ENCODE measurements at regions not wholly inside any gene's neighbourhood (a gene's known extent, or its start where the extent isn't known, plus 50 kb on each side); places are given as distances from the start of the nearest gene placed in this dataset.

DNA sequence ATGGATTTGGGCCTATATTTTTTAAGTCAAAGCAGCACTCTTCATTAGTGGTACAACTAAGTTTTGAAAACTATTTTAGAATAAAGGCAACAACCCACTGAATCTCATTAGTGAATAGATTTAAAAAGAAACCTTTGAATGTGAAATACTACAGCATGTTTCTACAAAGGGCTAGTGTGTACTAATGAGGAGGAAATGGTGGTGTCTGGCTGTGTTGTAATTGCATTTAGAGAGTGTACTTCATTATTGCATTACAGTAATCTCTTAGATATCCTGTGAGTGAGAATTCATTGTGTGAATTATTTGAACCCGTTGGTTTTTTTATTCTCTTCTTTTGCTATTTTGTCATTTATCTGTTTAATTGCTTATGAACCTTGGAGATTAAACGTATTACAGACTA, 575.4 kb upstream of the FAM98A start:
- WGBS (ENCODE audit: insufficient coverage) = no CpG with 5 or more reads among the region's 2 CpGs
- DNase-seq = no peak
- no peak overlapping the region for H3K9ac ChIP-seq (ENCODE audit: insufficient read depth, low read length, poor library complexity, severe bottlenecking)
- no peak overlapping the region for H3K27ac ChIP-seq (ENCODE audit: low read depth in 1 of 2, low read length in 2 of 2)
- no peaks in the 10 kb centered on the region for H3K4me1 Mint-ChIP-seq
- H3K9me3 Mint-ChIP-seq = peaks cover 1 to 18% (median 7%) of the 10 kb centered on the region in 7 donors
- H3K4me3 ChIP-seq (replicated peaks in 1 of 3; ENCODE audit: low read depth in 2 of 3, low read length in 3 of 3) = no peak overlapping the region
- no peaks in the 10 kb centered on the region for H4K20me1 ChIP-seq (ENCODE audit: insufficient read depth, low read length)
- no peaks in the 10 kb centered on the region for H3K79me2 ChIP-seq (ENCODE audit: insufficient read depth, low read length)
- no peak overlapping the region for H2AFZ ChIP-seq (ENCODE audit: insufficient read depth, low read depth, low read length, poor library complexity, severe bottlenecking)
- H3K27me3 Mint-ChIP-seq (ENCODE audit: low read depth in 3 of 3) = peaks cover 0 to 1% (median 0%) of the 10 kb centered on the region in 3 donors
- intact Hi-C loops (cut with micrococcal nuclease) = no loop called here
- H3K4me2 ChIP-seq (replicated peaks; ENCODE audit: extremely low read depth, low read length, poor library complexity, severe bottlenecking) = no peak overlapping the region
- TF ChIP-seq, protein P1, sequence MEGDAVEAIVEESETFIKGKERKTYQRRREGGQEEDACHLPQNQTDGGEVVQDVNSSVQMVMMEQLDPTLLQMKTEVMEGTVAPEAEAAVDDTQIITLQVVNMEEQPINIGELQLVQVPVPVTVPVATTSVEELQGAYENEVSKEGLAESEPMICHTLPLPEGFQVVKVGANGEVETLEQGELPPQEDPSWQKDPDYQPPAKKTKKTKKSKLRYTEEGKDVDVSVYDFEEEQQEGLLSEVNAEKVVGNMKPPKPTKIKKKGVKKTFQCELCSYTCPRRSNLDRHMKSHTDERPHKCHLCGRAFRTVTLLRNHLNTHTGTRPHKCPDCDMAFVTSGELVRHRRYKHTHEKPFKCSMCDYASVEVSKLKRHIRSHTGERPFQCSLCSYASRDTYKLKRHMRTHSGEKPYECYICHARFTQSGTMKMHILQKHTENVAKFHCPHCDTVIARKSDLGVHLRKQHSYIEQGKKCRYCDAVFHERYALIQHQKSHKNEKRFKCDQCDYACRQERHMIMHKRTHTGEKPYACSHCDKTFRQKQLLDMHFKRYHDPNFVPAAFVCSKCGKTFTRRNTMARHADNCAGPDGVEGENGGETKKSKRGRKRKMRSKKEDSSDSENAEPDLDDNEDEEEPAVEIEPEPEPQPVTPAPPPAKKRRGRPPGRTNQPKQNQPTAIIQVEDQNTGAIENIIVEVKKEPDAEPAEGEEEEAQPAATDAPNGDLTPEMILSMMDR (IDR thresholded peaks at IDR 0.05) = no peak
- H3K27me3 ChIP-seq (ENCODE audit: control insufficient read depth in 2 of 2, insufficient read depth in 2 of 2, low read length in 2 of 2) = no peaks in the 10 kb centered on the region
- no peaks in the 10 kb centered on the region for H3K36me3 Mint-ChIP-seq
- H3K36me3 ChIP-seq (replicated peaks in 1 of 2; ENCODE audit: control insufficient read depth in 1 of 2, insufficient read depth in 2 of 2, low read length in 2 of 2) = no peaks in the 10 kb centered on the region
- no peak overlapping the region for H3K4me3 Mint-ChIP-seq
- H3K4me1 ChIP-seq (ENCODE audit: control insufficient read depth in 1 of 2, insufficient read depth in 2 of 2, low read length in 2 of 2) = no peaks in the 10 kb centered on the region
- H3K9me3 ChIP-seq (replicated peaks in 1 of 2; ENCODE audit: control insufficient read depth in 1 of 2, insufficient read depth in 1 of 2, low read length in 2 of 2) = peaks cover 5 to 12% of the 10 kb centered on the region in 2 donors
- no peak overlapping the region for H3K27ac Mint-ChIP-seq

DNA sequence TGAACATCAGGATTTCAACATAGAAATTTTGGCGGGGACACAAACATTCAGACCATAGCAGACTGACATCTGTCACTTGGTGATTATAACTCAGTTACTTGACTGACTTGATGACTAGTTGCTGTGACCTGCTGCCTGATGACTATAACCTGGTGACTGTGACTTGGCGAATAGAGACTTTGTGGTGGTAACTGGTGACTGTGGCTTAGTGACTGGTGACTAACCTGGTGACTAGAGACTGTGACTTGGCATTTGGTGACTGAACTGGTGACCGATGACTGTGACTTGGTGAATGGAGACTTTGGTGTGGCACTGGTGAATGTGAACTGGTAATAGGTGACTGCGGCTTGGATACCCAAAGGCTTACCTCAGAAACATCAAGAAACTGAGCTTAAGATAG, 563.1 kb upstream of the FAM98A start:
- WGBS (ENCODE audit: insufficient coverage) = 90% methylated on average over 2 of the region's 4 CpGs
- H3K9ac ChIP-seq (ENCODE audit: insufficient read depth, low read length, poor library complexity, severe bottlenecking) = no peak overlapping the region
- no peaks in the 10 kb centered on the region for H3K36me3 ChIP-seq (replicated peaks in 1 of 2; ENCODE audit: control insufficient read depth in 1 of 2, insufficient read depth in 2 of 2, low read length in 2 of 2)
- Mint-ChIP-seq H3K36me3 (no peaks in the 10 kb centered on the region), H3K4me1 (no peaks in the 10 kb centered on the region), H3K4me3 (no peak overlapping the region), H3K27ac (no peak overlapping the region), H3K9me3 (peaks cover 0 to 2% (median 0%) of the 10 kb centered on the region in 7 donors), H3K27me3 (ENCODE audit: low read depth in 3 of 3) (no peaks in the 10 kb centered on the region)
- no peak overlapping the region for H2AFZ ChIP-seq (ENCODE audit: insufficient read depth, low read depth, low read length, poor library complexity, severe bottlenecking)
- TF ChIP-seq, protein P1 (IDR thresholded peaks at IDR 0.05) = no peak
- no peak overlapping the region for H3K27ac ChIP-seq (ENCODE audit: low read depth in 1 of 2, low read length in 2 of 2)
- H3K79me2 ChIP-seq (ENCODE audit: insufficient read depth, low read length) = no peaks in the 10 kb centered on the region
- no peaks in the 10 kb centered on the region for H4K20me1 ChIP-seq (ENCODE audit: insufficient read depth, low read length)
- no peaks in the 10 kb centered on the region for H3K9me3 ChIP-seq (replicated peaks in 1 of 2; ENCODE audit: control insufficient read depth in 1 of 2, insufficient read depth in 1 of 2, low read length in 2 of 2)
- intact Hi-C loops (cut with micrococcal nuclease) = no loop called here
- H3K27me3 ChIP-seq (ENCODE audit: control insufficient read depth in 2 of 2, insufficient read depth in 2 of 2, low read length in 2 of 2) = no peaks in the 10 kb centered on the region
- no peaks in the 10 kb centered on the region for H3K4me1 ChIP-seq (ENCODE audit: control insufficient read depth in 1 of 2, insufficient read depth in 2 of 2, low read length in 2 of 2)
- H3K4me3 ChIP-seq (replicated peaks in 1 of 3; ENCODE audit: low read depth in 2 of 3, low read length in 3 of 3) = no peak overlapping the region
- H3K4me2 ChIP-seq (replicated peaks; ENCODE audit: extremely low read depth, low read length, poor library complexity, severe bottlenecking) = no peak overlapping the region
- no peak for DNase-seq

Data from CD14-positive monocyte (primary cell).